A549 (cell line): ENCODE measurements at regions not wholly inside any gene's neighbourhood (a gene's known extent, or its start where the extent isn't known, plus 50 kb on each side); places are given as distances from the start of the nearest gene placed in this dataset.

Source experiments
- ATAC-seq, 2 experiments: fragments of 200-7000 bp in 1 of 2; fragments of >200 bp in 1 of 2; cut with Nextera tagmentation in 1 of 2; cut with Tn5 transposase in 1 of 2; 3 replicates each; pipeline versions ENCODE4 v1.8.0 to v1.9.1; 2018 to 2020; ENCODE audit warnings: mild to moderate bottlenecking in 1 of 2, moderate library complexity in 1 of 2
- CTCF ChIA-PET: fragments of 300-600 bp; sonication (Branson Sonifier 250); formaldehyde crosslinking; extraction: SDS; loops from one replicate; lab custom pipeline; 2021; ENCODE audit warnings: antibody characterized with exemption, inconsistent platforms; lab: Yijun Ruan, JAX
- POLR2A ChIA-PET: fragments of 350-600 bp; formaldehyde crosslinking; extraction: SDS; loops from one replicate; lab custom pipeline; 2021; ENCODE audit warnings: antibody characterized with exemption, inconsistent platforms; lab: Yijun Ruan, JAX
- DNase-seq, 2 experiments: peaks; one replicate each; pipeline versions ENCODE4 v3.0.0 to v3.0.0-alpha.2; 2011 to 2016; ENCODE audit warnings: low read depth in 1 of 2, low spot score in 1 of 2
- FAIRE-seq: peaks from 2 replicates; lab custom pipeline; 2011; peaks lifted over from hg19 to GRCh38; lab: Jason Lieb, UNC
- H3K27ac ChIP-seq, 2 experiments: fragments of >200 bp; sonication (Bioruptor Twin); formaldehyde crosslinking; 3 replicates each; pipeline ENCODE4 v1.5.1; 2016 to 2017
- H3K4me1 ChIP-seq: fragments of >200 bp; sonication (Bioruptor Twin); formaldehyde crosslinking; 3 replicates; pipeline ENCODE4 v1.6.1; 2016
- H3K4me2 ChIP-seq: fragments of >200 bp; sonication (Bioruptor Twin); formaldehyde crosslinking; 3 replicates; pipeline ENCODE4 v1.6.1; 2016
- H3K4me3 ChIP-seq: fragments of >200 bp; sonication (Bioruptor Twin); formaldehyde crosslinking; 3 replicates; pipeline ENCODE4 v1.5.1; 2016
- H3K9me3 ChIP-seq: fragments of >200 bp; sonication (Bioruptor Twin); formaldehyde crosslinking; 3 replicates; pipeline ENCODE4 v1.6.1; 2016
- BHLHE40 ChIP-seq: IDR thresholded peaks from 2 replicates; pipeline ENCODE4 v1.6.1; 2012; ENCODE audit warnings: low read depth, low read length, inconsistent platforms
- CEBPB ChIP-seq, 2 experiments: fragments of >200 bp in 1 of 2; sonication (Bioruptor Twin) in 1 of 2; formaldehyde crosslinking in 1 of 2; IDR thresholded peaks; 2 replicates each; pipeline ENCODE4 v1.6.1; 2012 to 2016
- CHD2 ChIP-seq: fragments of 150-350 bp; IDR thresholded peaks from 2 replicates; pipeline ENCODE4 v1.6.1; 2014; ENCODE audit warnings: low read length; ENCODE audit not compliant: partially characterized antibody
- CHD4 ChIP-seq: fragments of 200-600 bp; sonication (generic); IDR thresholded peaks from 2 replicates; pipeline ENCODE4 v1.6.1; 2016; ENCODE audit warnings: antibody characterized with exemption, mild to moderate bottlenecking, borderline replicate concordance
- E2F6 ChIP-seq: IDR thresholded peaks from 2 replicates; pipeline ENCODE4 v1.6.1; 2012; ENCODE audit warnings: low read depth, borderline replicate concordance
- EHF ChIP-seq: fragments of 250-450 bp; sonication (Bioruptor Pico); IDR thresholded peaks from 2 replicates; pipeline ENCODE4 v1.5.0; 2020; ENCODE audit warnings: mild to moderate bottlenecking
- EHMT2 ChIP-seq: fragments of 200-600 bp; sonication (generic); IDR thresholded peaks from 2 replicates; pipeline ENCODE4 v1.6.1; 2016; ENCODE audit warnings: antibody characterized with exemption, low read depth, mild to moderate bottlenecking, moderate library complexity
- EP300 ChIP-seq, 2 experiments: fragments of >200 bp; sonication (Bioruptor Twin); formaldehyde crosslinking; IDR thresholded peaks; 2 replicates in 1 of 2; 3 replicates in 1 of 2; pipeline ENCODE4 v1.6.1; 2016 to 2017
- FOSB ChIP-seq: fragments of 250-450 bp; sonication (Bioruptor Pico); IDR thresholded peaks from 2 replicates; pipeline ENCODE4 v1.5.0; 2020; ENCODE audit warnings: mild to moderate bottlenecking, moderate library complexity
- FOSL2 ChIP-seq, 2 experiments: fragments of 450-650 bp in 1 of 2; fragments of >200 bp in 1 of 2; sonication (Bioruptor Twin) in 1 of 2; formaldehyde crosslinking; IDR thresholded peaks; 2 replicates each; pipeline versions ENCODE4 v1.5.0 to v1.6.1; 2016 to 2020; ENCODE audit warnings: mild to moderate bottlenecking in 1 of 2, moderate library complexity in 1 of 2
- FOXS1 ChIP-seq: fragments of 250-450 bp; sonication (Bioruptor Pico); IDR thresholded peaks from 2 replicates; pipeline ENCODE4 v1.5.0; 2020; ENCODE audit warnings: mild to moderate bottlenecking, moderate library complexity
- GATA3 ChIP-seq: IDR thresholded peaks from 2 replicates; pipeline ENCODE4 v1.6.1; 2012; ENCODE audit warnings: borderline replicate concordance
- HEYL ChIP-seq: fragments of 250-450 bp; sonication (Bioruptor Pico); IDR thresholded peaks from 2 replicates; pipeline ENCODE4 v1.8.0; 2021; ENCODE audit warnings: mild to moderate bottlenecking, moderate library complexity
- JUN ChIP-seq, 2 experiments: fragments of >200 bp; sonication (Bioruptor Twin); formaldehyde crosslinking; IDR thresholded peaks; 2 replicates in 1 of 2; 3 replicates in 1 of 2; pipeline ENCODE4 v1.6.1; 2016 to 2017
- KDM1A ChIP-seq: fragments of 200-600 bp; sonication (generic); IDR thresholded peaks from 2 replicates; pipeline ENCODE4 v1.6.1; 2016; ENCODE audit warnings: low read depth, mild to moderate bottlenecking
- KDM5A ChIP-seq: fragments of 200-600 bp; sonication (generic); IDR thresholded peaks from 2 replicates; pipeline ENCODE4 v1.6.1; 2016; ENCODE audit warnings: antibody characterized with exemption, mild to moderate bottlenecking
- MAFK ChIP-seq: fragments of 450-650 bp; IDR thresholded peaks from 2 replicates; pipeline ENCODE4 v1.6.1; 2014; ENCODE audit not compliant: partially characterized antibody
- MYC ChIP-seq: IDR thresholded peaks from 2 replicates; pipeline ENCODE4 v1.6.1; 2012; ENCODE audit warnings: mild to moderate bottlenecking, inconsistent platforms, low read length, improper control_type of control experiment, borderline replicate concordance
- NFE2L2 ChIP-seq: fragments of 150-350 bp; conservative IDR thresholded peaks from 2 replicates; pipeline ENCODE4 v1.6.1; 2014; ENCODE audit warnings: low read length
- PHF8 ChIP-seq: fragments of 200-600 bp; sonication (generic); IDR thresholded peaks from 2 replicates; pipeline ENCODE4 v1.6.1; 2016; ENCODE audit warnings: low read depth, mild to moderate bottlenecking, antibody characterized with exemption, moderate library complexity, borderline replicate concordance
- POLR2AphosphoS2 ChIP-seq: conservative IDR thresholded peaks from 2 replicates; pipeline ENCODE4 v1.6.1; 2012; ENCODE audit warnings: low read length, improper control_type of control experiment, inconsistent platforms
- SREBF2 ChIP-seq: fragments of 450-650 bp; IDR thresholded peaks from 2 replicates; pipeline ENCODE4 v1.6.1; 2014; ENCODE audit warnings: mild to moderate bottlenecking, moderate library complexity
- ZC3H11A ChIP-seq: fragments of 450-650 bp; IDR thresholded peaks from 2 replicates; pipeline ENCODE4 v1.6.1; 2014; ENCODE audit warnings: antibody characterized with exemption, mild to moderate bottlenecking
- WGBS: methylation state at CpG from one replicate; pipeline ENCODE4 v1.1.6; 2017; ENCODE audit errors: missing lambda C conversion rate; 5-methylcytosine and 5-hydroxymethylcytosine counted together
- TF ChIP-seq, protein P1 (sequence below): fragments of >200 bp; sonication (Bioruptor Twin); formaldehyde crosslinking; IDR thresholded peaks from 2 replicates; pipeline ENCODE4 v1.6.1; 2016
- TF ChIP-seq, protein P2 (sequence below): fragments of 200-600 bp; sonication (generic); IDR thresholded peaks from 2 replicates; pipeline ENCODE4 v1.6.1; 2016; ENCODE audit warnings: antibody characterized with exemption, mild to moderate bottlenecking, moderate library complexity

- DNase-seq (no peak), FAIRE-seq (no peak), ATAC-seq (no peak; a peak in 1 of 6 replicates)
- Histone ChIP-seq H3K4me2 (no peak overlapping the region), H3K4me3 (no peak overlapping the region), H3K4me1 (no peaks in the 10 kb centered on the region), H3K27ac (no peak overlapping the region), H3K9me3 (no peaks in the 10 kb centered on the region; the same call in 2 of the 3 replicates)
- POLR2A ChIA-PET: no interaction called here
- 16% methylated on average over 9 of the region's 9 CpGs for WGBS
- CTCF ChIA-PET: no interaction called here
- TF ChIP-seq PHF8 (no peak), JUN (IDR thresholded peaks at IDR 0.05) (no peak), EP300 (IDR thresholded peaks at IDR 0.05) (no peak), FOSL2 (IDR thresholded peaks at IDR 0.05) (no peak), FOSL2 (CRISPR knock-in tag; IDR thresholded peaks at IDR 0.05) (no peak), E2F6 (no peak), POLR2AphosphoS2 (no peak), CEBPB (IDR thresholded peaks at IDR 0.05) (no peak), GATA3 (no peak), CHD4 (no peak), SREBF2 (no peak), MYC (no peak)
- TF ChIP-seq, protein P1, sequence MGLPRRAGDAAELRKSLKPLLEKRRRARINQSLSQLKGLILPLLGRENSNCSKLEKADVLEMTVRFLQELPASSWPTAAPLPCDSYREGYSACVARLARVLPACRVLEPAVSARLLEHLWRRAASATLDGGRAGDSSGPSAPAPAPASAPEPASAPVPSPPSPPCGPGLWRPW: no peak
These were observed 279.8 kb downstream of the EIPR1 start for GRCh38 chr2:3097804-3098203.

- POLR2A ChIA-PET: no interaction called here
- no peak for FAIRE-seq
- no peak for TF ChIP-seq EP300 (IDR thresholded peaks at IDR 0.05)
- no peak for TF ChIP-seq MAFK
- no peak for TF ChIP-seq EHMT2
- no peak for DNase-seq
- 32% methylated on average over 14 of the region's 14 CpGs for WGBS
- CTCF ChIA-PET: no interaction called here
- no peaks in the 10 kb centered on the region; the same call in 2 of the 3 replicates for H3K9me3 ChIP-seq
- H3K4me3 ChIP-seq: no peak overlapping the region
- ATAC-seq: peak in 1 of 2 experiments; percentile 19; a peak in 1 of 6 replicates
- H3K4me1 ChIP-seq: no peaks in the 10 kb centered on the region
- H3K4me2 ChIP-seq: no peak overlapping the region
- H3K27ac ChIP-seq: no peak overlapping the region
These were observed 282.3 kb downstream of the EIPR1 start for GRCh38 chr2:3094999-3095958.

GRCh38 chr2:3094318-3094717 lies 283.3 kb downstream of the EIPR1 start:
- FAIRE-seq (no peak), ATAC-seq (no peak), DNase-seq (no peak)
- H3K4me3 ChIP-seq: no peak overlapping the region
- no peaks in the 10 kb centered on the region; the same call in 2 of the 3 replicates for H3K9me3 ChIP-seq
- no peak for TF ChIP-seq BHLHE40
- no peak for TF ChIP-seq KDM5A
- no peak for TF ChIP-seq ZC3H11A
- 0% methylated on average over 1 of the region's 1 CpG for WGBS
- ChIA-PET CTCF (no interaction called here), POLR2A (no interaction called here)
- H3K27ac ChIP-seq: no peak overlapping the region
- H3K4me2 ChIP-seq: no peak overlapping the region
- H3K4me1 ChIP-seq: no peaks in the 10 kb centered on the region

GRCh38 chr2:3091696-3092095 lies 285.9 kb downstream of the EIPR1 start:
- DNase-seq: no peak
- FAIRE-seq: no peak
- Histone ChIP-seq H3K4me2 (no peak overlapping the region), H3K27ac (no peak overlapping the region), H3K4me3 (no peak overlapping the region), H3K9me3 (no peaks in the 10 kb centered on the region), H3K4me1 (no peaks in the 10 kb centered on the region)
- WGBS: 0% methylated on average over 2 of the region's 2 CpGs
- CTCF ChIA-PET: no interaction called here
- POLR2A ChIA-PET: no interaction called here
- ATAC-seq: no peak
- TF ChIP-seq FOSB (CRISPR knock-in tag) (no peak), ZC3H11A (no peak), HEYL (CRISPR knock-in tag) (no peak), CHD2 (no peak), EHF (no peak), KDM1A (no peak), FOXS1 (CRISPR knock-in tag) (no peak), NFE2L2 (no peak), E2F6 (no peak)
- TF ChIP-seq, protein P2, sequence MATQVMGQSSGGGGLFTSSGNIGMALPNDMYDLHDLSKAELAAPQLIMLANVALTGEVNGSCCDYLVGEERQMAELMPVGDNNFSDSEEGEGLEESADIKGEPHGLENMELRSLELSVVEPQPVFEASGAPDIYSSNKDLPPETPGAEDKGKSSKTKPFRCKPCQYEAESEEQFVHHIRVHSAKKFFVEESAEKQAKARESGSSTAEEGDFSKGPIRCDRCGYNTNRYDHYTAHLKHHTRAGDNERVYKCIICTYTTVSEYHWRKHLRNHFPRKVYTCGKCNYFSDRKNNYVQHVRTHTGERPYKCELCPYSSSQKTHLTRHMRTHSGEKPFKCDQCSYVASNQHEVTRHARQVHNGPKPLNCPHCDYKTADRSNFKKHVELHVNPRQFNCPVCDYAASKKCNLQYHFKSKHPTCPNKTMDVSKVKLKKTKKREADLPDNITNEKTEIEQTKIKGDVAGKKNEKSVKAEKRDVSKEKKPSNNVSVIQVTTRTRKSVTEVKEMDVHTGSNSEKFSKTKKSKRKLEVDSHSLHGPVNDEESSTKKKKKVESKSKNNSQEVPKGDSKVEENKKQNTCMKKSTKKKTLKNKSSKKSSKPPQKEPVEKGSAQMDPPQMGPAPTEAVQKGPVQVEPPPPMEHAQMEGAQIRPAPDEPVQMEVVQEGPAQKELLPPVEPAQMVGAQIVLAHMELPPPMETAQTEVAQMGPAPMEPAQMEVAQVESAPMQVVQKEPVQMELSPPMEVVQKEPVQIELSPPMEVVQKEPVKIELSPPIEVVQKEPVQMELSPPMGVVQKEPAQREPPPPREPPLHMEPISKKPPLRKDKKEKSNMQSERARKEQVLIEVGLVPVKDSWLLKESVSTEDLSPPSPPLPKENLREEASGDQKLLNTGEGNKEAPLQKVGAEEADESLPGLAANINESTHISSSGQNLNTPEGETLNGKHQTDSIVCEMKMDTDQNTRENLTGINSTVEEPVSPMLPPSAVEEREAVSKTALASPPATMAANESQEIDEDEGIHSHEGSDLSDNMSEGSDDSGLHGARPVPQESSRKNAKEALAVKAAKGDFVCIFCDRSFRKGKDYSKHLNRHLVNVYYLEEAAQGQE: no peak
